ENCODE measurements at regions not wholly inside any gene's neighbourhood (a gene's known extent, or its start where the extent isn't known, plus 50 kb on each side); places are given as distances from the start of the nearest gene placed in this dataset.

- Histone ChIP-seq H3K4me1 (ENCODE audit: control insufficient read depth in 1 of 2, low read depth in 2 of 2) (no peaks in the 10 kb centered on the region), H3K4me3 (no peak overlapping the region), H3K27ac (no peak overlapping the region), H3K9me3 (no peaks in the 10 kb centered on the region), H3K27me3 (replicated peaks; ENCODE audit: insufficient read depth) (no peaks in the 10 kb centered on the region), H3K36me3 (no peaks in the 10 kb centered on the region)
- no peak for TF ChIP-seq CTCF (IDR thresholded peaks at IDR 0.05)
- ATAC-seq (ENCODE audit: insufficient number of reproducible peaks, low FRiP score, low read depth) (no peak), DNase-seq (ENCODE audit: low spot score) (no peak)
These were observed 504.6 kb downstream of the ALG10 start for GRCh38 chr12:34526946-34527345.

- ATAC-seq (ENCODE audit: insufficient number of reproducible peaks, low FRiP score, low read depth) = no peak
- H3K9me3 ChIP-seq = peaks cover 57% of the 10 kb centered on the region
- DNase-seq (ENCODE audit: low spot score) = no peak
These were observed 525.0 kb downstream of the ALG10 start for GRCh38 chr12:34547276-34547675.

GRCh38 chr12:34591966-34592365 lies 569.7 kb downstream of the ALG10 start:
- Histone ChIP-seq H3K27ac (no peak overlapping the region), H3K27me3 (replicated peaks; ENCODE audit: insufficient read depth) (no peaks in the 10 kb centered on the region), H3K4me3 (no peak overlapping the region), H3K4me1 (ENCODE audit: control insufficient read depth in 1 of 2, low read depth in 2 of 2) (no peaks in the 10 kb centered on the region), H3K9me3 (peaks cover 79% of the 10 kb centered on the region), H3K36me3 (no peaks in the 10 kb centered on the region)
- no peak for ATAC-seq (ENCODE audit: insufficient number of reproducible peaks, low FRiP score, low read depth)
- TF ChIP-seq CTCF (IDR thresholded peaks at IDR 0.05) = no peak
- no peak for DNase-seq (ENCODE audit: low spot score)

More at GRCh38 chr12:34547276-34547675, 525.0 kb downstream of the ALG10 start:
- no peaks in the 10 kb centered on the region for H3K36me3 ChIP-seq
- no peaks in the 10 kb centered on the region for H3K4me1 ChIP-seq (ENCODE audit: control insufficient read depth in 1 of 2, low read depth in 2 of 2)
- H3K4me3 ChIP-seq = no peak overlapping the region
- no peaks in the 10 kb centered on the region for H3K27me3 ChIP-seq (replicated peaks; ENCODE audit: insufficient read depth)
- no peak for TF ChIP-seq CTCF (IDR thresholded peaks at IDR 0.05)
- H3K27ac ChIP-seq = no peak overlapping the region

- Histone ChIP-seq H3K36me3 (no peaks in the 10 kb centered on the region), H3K9me3 (peaks cover 51% of the 10 kb centered on the region), H3K4me1 (ENCODE audit: control insufficient read depth in 1 of 2, low read depth in 2 of 2) (no peaks in the 10 kb centered on the region), H3K4me3 (no peak overlapping the region), H3K27me3 (replicated peaks; ENCODE audit: insufficient read depth) (no peaks in the 10 kb centered on the region), H3K27ac (no peak overlapping the region)
- no peak for TF ChIP-seq CTCF (IDR thresholded peaks at IDR 0.05)
- ATAC-seq (ENCODE audit: insufficient number of reproducible peaks, low FRiP score, low read depth) (no peak), DNase-seq (ENCODE audit: low spot score) (no peak)
These were observed 573.7 kb downstream of the ALG10 start for GRCh38 chr12:34595749-34596733.

- no peak overlapping the region for H3K4me3 ChIP-seq
- H3K27me3 ChIP-seq (replicated peaks; ENCODE audit: insufficient read depth) = no peaks in the 10 kb centered on the region
- H3K27ac ChIP-seq = no peak overlapping the region
- peaks cover 41% of the 10 kb centered on the region for H3K9me3 ChIP-seq
- ATAC-seq (ENCODE audit: insufficient number of reproducible peaks, low FRiP score, low read depth) (no peak), DNase-seq (ENCODE audit: low spot score) (no peak)
- no peak for TF ChIP-seq CTCF (IDR thresholded peaks at IDR 0.05)
- H3K4me1 ChIP-seq (ENCODE audit: control insufficient read depth in 1 of 2, low read depth in 2 of 2) = no peaks in the 10 kb centered on the region
- H3K36me3 ChIP-seq = no peaks in the 10 kb centered on the region
These were observed 575.5 kb downstream of the ALG10 start for GRCh38 chr12:34597548-34598351.

All from thoracic aorta (tissue), 2 donors.